H1 (cell line): ENCODE measurements at regions not wholly inside any gene's neighbourhood (a gene's known extent, or its start where the extent isn't known, plus 50 kb on each side); places are given as distances from the start of the nearest gene placed in this dataset.

Experiments
- CTCF ChIA-PET: fragments of 300-600 bp; sonication (Branson Sonifier 250); formaldehyde crosslinking; loops from one replicate; lab custom pipeline; 2021; ENCODE audit not compliant: partially characterized antibody; lab: Charles Lee
- POLR2A ChIA-PET: fragments of 300-600 bp; sonication (Branson Sonifier 250); formaldehyde crosslinking; loops from one replicate; lab custom pipeline; 2021; ENCODE audit warnings: inconsistent platforms; ENCODE audit not compliant: partially characterized antibody; lab: Charles Lee
- DNase-seq, 2 experiments: peaks; one replicate each; pipeline versions ENCODE4 v3.0.0 to v3.0.0-alpha.2; 2010 to 2022; ENCODE audit warnings: low spot score in 2 of 2, low read depth in 1 of 2, mixed read lengths in 1 of 2
- FAIRE-seq: peaks from 2 replicates; lab custom pipeline; 2011; peaks lifted over from hg19 to GRCh38; lab: Jason Lieb, UNC
- H2AFZ ChIP-seq: 2 replicates; pipeline ENCODE4 v1.8.1; 2012; ENCODE audit warnings: low read length, inconsistent platforms
- H2AK5ac ChIP-seq: 2 replicates; pipeline ENCODE4 v1.6.1; 2013; ENCODE audit warnings: low read depth, low read length
- H2BK120ac ChIP-seq: replicated peaks from 2 replicates; pipeline ENCODE3; 2013; ENCODE audit warnings: low read depth, low read length, inconsistent platforms
- H2BK12ac ChIP-seq: 2 replicates; pipeline ENCODE4 v1.6.1; 2013; ENCODE audit warnings: low read depth, low read length
- H2BK15ac ChIP-seq: 2 replicates; pipeline ENCODE4 v1.6.1; 2013; ENCODE audit warnings: low read length
- H2BK20ac ChIP-seq: 2 replicates; pipeline ENCODE4 v1.6.1; 2013; ENCODE audit warnings: low read length
- H2BK5ac ChIP-seq: 2 replicates; pipeline ENCODE4 v1.6.1; 2013; ENCODE audit warnings: low read depth, low read length
- H3K14ac ChIP-seq: 2 replicates; pipeline ENCODE4 v1.6.1; 2013; ENCODE audit warnings: inconsistent platforms; ENCODE audit not compliant: insufficient read length
- H3K18ac ChIP-seq: 2 replicates; pipeline ENCODE4 v1.6.1; 2013; ENCODE audit warnings: low read length; ENCODE audit errors: extremely low read depth
- H3K23ac ChIP-seq: 2 replicates; pipeline ENCODE4 v1.6.1; 2013; ENCODE audit warnings: inconsistent platforms; ENCODE audit not compliant: insufficient read length
- H3K23me2 ChIP-seq: 2 replicates; pipeline ENCODE4 v1.6.1; 2013; ENCODE audit warnings: low read depth, low read length
- H3K27ac ChIP-seq: 2 replicates; pipeline ENCODE4 v1.6.1; 2011; ENCODE audit warnings: low read depth, low read length, inconsistent platforms
- H3K27me3 ChIP-seq, 4 experiments: replicated peaks in 1 of 4; 1 replicate in 1 of 4; 2 replicates in 3 of 4; pipeline versions ENCODE4 v1.6.1 to v1.8.1; 2011 to 2013; ENCODE audit warnings: low read length in 3 of 4, mild to moderate bottlenecking in 3 of 4, inconsistent platforms in 2 of 4, mixed read lengths in 2 of 4, moderate library complexity in 1 of 4; ENCODE audit not compliant: control insufficient read depth in 3 of 4, insufficient read depth in 3 of 4; ENCODE audit errors: extremely low read depth in 1 of 4
- H3K36me3 ChIP-seq, 4 experiments: 2 replicates each; pipeline versions ENCODE4 v1.6.1 to v1.8.1; 2011 to 2013; ENCODE audit warnings: mild to moderate bottlenecking in 4 of 4, low read length in 3 of 4, moderate library complexity in 2 of 4, control low read depth in 1 of 4, inconsistent platforms in 1 of 4; ENCODE audit not compliant: insufficient read depth in 4 of 4, control insufficient read depth in 2 of 4
- H3K4ac ChIP-seq: replicated peaks from 2 replicates; pipeline ENCODE3; 2013; ENCODE audit warnings: low read length, low read depth, mixed read lengths, inconsistent platforms; ENCODE audit not compliant: insufficient read length
- H3K4me1 ChIP-seq, 4 experiments: replicated peaks in 1 of 4; 1 replicate in 1 of 4; 2 replicates in 3 of 4; pipeline versions ENCODE4 v1.6.1 to v1.8.1; 2011 to 2013; ENCODE audit warnings: low read length in 3 of 4, inconsistent platforms in 2 of 4, mixed read lengths in 1 of 4; ENCODE audit not compliant: insufficient read depth in 4 of 4, control insufficient read depth in 3 of 4
- H3K4me2 ChIP-seq, 2 experiments: 2 replicates each; pipeline versions ENCODE4 v1.6.1 to v1.8.1; 2011 to 2013; ENCODE audit warnings: low read depth in 2 of 2, low read length in 2 of 2, control low read depth in 1 of 2, inconsistent platforms in 1 of 2, mild to moderate bottlenecking in 1 of 2; ENCODE audit not compliant: insufficient read depth in 1 of 2
- H3K4me3 ChIP-seq, 4 experiments: fragments of 200-600, 300-600 bp in 1 of 4; sonication (generic), shearing (Covaris generic), sonication (Bioruptor Twin) in 1 of 4; 2 replicates each; pipeline versions ENCODE4 v1.5.1 to v1.8.1; 2011 to 2016; ENCODE audit warnings: low read length in 4 of 4, low read depth in 3 of 4, control low read depth in 2 of 4, inconsistent platforms in 2 of 4, mild to moderate bottlenecking in 2 of 4, mixed read lengths in 1 of 4, moderate library complexity in 1 of 4; ENCODE audit not compliant: insufficient read depth in 2 of 4; ENCODE audit errors: extremely low read depth in 1 of 4
- H3K56ac ChIP-seq: replicated peaks from 2 replicates; pipeline ENCODE3; 2013; ENCODE audit warnings: low read depth, mild to moderate bottlenecking, mixed read lengths, low read length, inconsistent platforms; ENCODE audit not compliant: insufficient read length
- H3K79me1 ChIP-seq: 2 replicates; pipeline ENCODE4 v1.6.1; 2013; ENCODE audit warnings: low read depth, low read length, control low read depth
- H3K79me2 ChIP-seq, 2 experiments: 2 replicates each; pipeline versions ENCODE4 v1.6.1 to v1.8.1; 2012 to 2013; ENCODE audit warnings: low read length in 2 of 2, mild to moderate bottlenecking in 2 of 2, inconsistent platforms in 1 of 2; ENCODE audit not compliant: insufficient read depth in 2 of 2, control insufficient read depth in 1 of 2
- H3K9ac ChIP-seq, 4 experiments: replicated peaks in 1 of 4; 1 replicate in 1 of 4; 2 replicates in 3 of 4; pipeline versions ENCODE4 v1.6.1 to v1.8.1; 2011 to 2013; ENCODE audit warnings: low read depth in 3 of 4, low read length in 3 of 4, control low read depth in 2 of 4, mild to moderate bottlenecking in 2 of 4, moderate library complexity in 2 of 4, inconsistent platforms in 1 of 4; ENCODE audit errors: extremely low read depth in 1 of 4
- H3K9me3 ChIP-seq, 2 experiments: 2 replicates each; pipeline versions ENCODE4 v1.6.1 to v1.8.1; 2012 to 2013; ENCODE audit warnings: mild to moderate bottlenecking in 2 of 2, moderate library complexity in 2 of 2, control low read depth in 1 of 2, inconsistent platforms in 1 of 2, low read depth in 1 of 2, low read length in 1 of 2, mixed read lengths in 1 of 2; ENCODE audit not compliant: insufficient read depth in 2 of 2
- H4K20me1 ChIP-seq, 2 experiments: replicated peaks in 1 of 2; 2 replicates each; pipeline versions ENCODE3 to v1.8.1; 2011 to 2013; ENCODE audit warnings: inconsistent platforms in 2 of 2, low read length in 2 of 2, mild to moderate bottlenecking in 1 of 2; ENCODE audit not compliant: insufficient read depth in 2 of 2, control insufficient read depth in 1 of 2
- H4K5ac ChIP-seq: 2 replicates; pipeline ENCODE4 v1.6.1; 2013; ENCODE audit warnings: low read length, low read depth, mixed read lengths, inconsistent platforms; ENCODE audit not compliant: insufficient read length
- H4K8ac ChIP-seq: 2 replicates; pipeline ENCODE4 v1.8.0; 2013; ENCODE audit warnings: mild to moderate bottlenecking, moderate library complexity, low read length, inconsistent platforms; ENCODE audit not compliant: insufficient read depth; ENCODE audit errors: extremely low read depth
- H4K91ac ChIP-seq: replicated peaks from 2 replicates; pipeline ENCODE3; 2013; ENCODE audit warnings: low read length, mixed read lengths, inconsistent platforms; ENCODE audit not compliant: insufficient read length
- ASH2L ChIP-seq: fragments of 200-600, 300-600 bp; sonication (generic); IDR thresholded peaks from one replicate; pipeline ENCODE4 v1.7.1; 2017; ENCODE audit warnings: low read length
- BRCA1 ChIP-seq: IDR thresholded peaks from 2 replicates; pipeline ENCODE4 v1.6.1; 2012; ENCODE audit warnings: low read depth, low read length, improper control_type of control experiment
- CTCF ChIP-seq, 3 experiments: IDR thresholded peaks; 1 replicate in 2 of 3; 2 replicates in 1 of 3; pipeline versions ENCODE4 v1.5.1 to v1.6.1; 2011; ENCODE audit warnings: low read length in 3 of 3, mild to moderate bottlenecking in 3 of 3, inconsistent platforms in 2 of 3, low read depth in 1 of 3, moderate library complexity in 1 of 3; ENCODE audit not compliant: insufficient read depth in 1 of 3; ENCODE audit errors: control extremely low read depth in 1 of 3
- EGR1 ChIP-seq: IDR thresholded peaks from 2 replicates; pipeline ENCODE4 v1.6.1; 2011; ENCODE audit warnings: low read depth, low read length, borderline replicate concordance
- FOSL1 ChIP-seq: IDR thresholded peaks from 2 replicates; pipeline ENCODE4 v1.6.1; 2011; ENCODE audit warnings: mild to moderate bottlenecking, low read depth, low read length, moderate library complexity; ENCODE audit not compliant: insufficient read depth
- GABPA ChIP-seq: IDR thresholded peaks from 2 replicates; pipeline ENCODE4 v1.6.1; 2011; ENCODE audit warnings: mild to moderate bottlenecking, low read length, moderate library complexity, borderline replicate concordance; ENCODE audit not compliant: insufficient read depth
- JUND ChIP-seq: IDR thresholded peaks from 2 replicates; pipeline ENCODE4 v1.6.1; 2011; ENCODE audit warnings: mild to moderate bottlenecking, improper control_type of control experiment, low read length
- NRF1 ChIP-seq: IDR thresholded peaks from 2 replicates; pipeline ENCODE4 v1.6.1; 2011; ENCODE audit warnings: mild to moderate bottlenecking, low read depth, low read length, improper control_type of control experiment
- PHF8 ChIP-seq: fragments of 200-600 bp; sonication (generic); conservative IDR thresholded peaks from 2 replicates; pipeline ENCODE4 v1.7.1; 2012; ENCODE audit warnings: low read depth, mild to moderate bottlenecking, inconsistent platforms, low read length, moderate library complexity
- POLR2AphosphoS5 ChIP-seq: IDR thresholded peaks from 2 replicates; pipeline ENCODE4 v1.6.1; 2011; ENCODE audit warnings: low read depth, low read length
- POU5F1 ChIP-seq: IDR thresholded peaks from 2 replicates; pipeline ENCODE4 v1.6.1; 2011; ENCODE audit warnings: low read depth, mild to moderate bottlenecking, low read length, moderate library complexity
- TAF7 ChIP-seq: optimal IDR thresholded peaks from 2 replicates; pipeline ENCODE3; 2011; ENCODE audit warnings: low read depth, mild to moderate bottlenecking, inconsistent platforms, low read length, moderate library complexity, borderline replicate concordance
- TBP ChIP-seq: IDR thresholded peaks from 2 replicates; pipeline ENCODE4 v1.6.1; 2011; ENCODE audit warnings: low read depth, low read length, improper control_type of control experiment
- TF ChIP-seq, protein P1 (sequence below): IDR thresholded peaks from 2 replicates; pipeline ENCODE4 v1.6.1; 2012; ENCODE audit warnings: inconsistent platforms

GRCh38 chr7:50221433-50221832, 83.1 kb upstream of the IKZF1 start:
- Histone ChIP-seq H3K27ac (no peak overlapping the region), H4K91ac (no peak overlapping the region), H4K5ac (no peak overlapping the region), H2BK5ac (no peak overlapping the region), H3K14ac (no peak overlapping the region), H2AK5ac (no peak overlapping the region), H3K79me2 (no peaks in the 10 kb centered on the region), H4K20me1 (no peaks in the 10 kb centered on the region), H3K9ac (no peak overlapping the region), H3K56ac (no peak overlapping the region), H2BK20ac (no peak overlapping the region), H3K9me3 (0 out of 4 replicates have a peak, but pooled peaks cover 0 to 2% of the 10 kb centered on the region in 2 experiments), H3K27me3 (no peaks in the 10 kb centered on the region), H3K4ac (no peak overlapping the region), H2BK120ac (no peak overlapping the region), H2AFZ (no peak overlapping the region), H3K4me1 (no peaks in the 10 kb centered on the region), H3K4me2 (no peak overlapping the region), H3K23ac (no peak overlapping the region), H3K4me3 (no peak overlapping the region), H3K23me2 (no peaks in the 10 kb centered on the region), H3K36me3 (no peaks in the 10 kb centered on the region), H4K8ac (no peak overlapping the region), H2BK12ac (no peak overlapping the region), H3K18ac (no peak overlapping the region), H3K79me1 (no peaks in the 10 kb centered on the region), H2BK15ac (no peak overlapping the region)
- ChIA-PET POLR2A (no interaction called here), CTCF (interaction anchor here (1.4 to 1.5 kb wide), 2 partner anchors 18 to 148 kb away, joined by 3 to 4 read pairs; no protein-coding TSS in a partner anchor)
- no peak for DNase-seq
- no peak for FAIRE-seq
- TF ChIP-seq ASH2L (no peak), FOSL1 (no peak), EGR1 (no peak), NRF1 (no peak), GABPA (no peak), POLR2AphosphoS5 (no peak), CTCF (IDR thresholded peaks at IDR 0.05; ENCODE audit: control extremely low read depth in 1 of 3, insufficient read depth in 1 of 3, low read depth in 1 of 3, low read length in 3 of 3) (no peak), TAF7 (no peak), JUND (no peak), PHF8 (no peak), POU5F1 (no peak), TBP (no peak), BRCA1 (no peak)
- TF ChIP-seq, protein P1, sequence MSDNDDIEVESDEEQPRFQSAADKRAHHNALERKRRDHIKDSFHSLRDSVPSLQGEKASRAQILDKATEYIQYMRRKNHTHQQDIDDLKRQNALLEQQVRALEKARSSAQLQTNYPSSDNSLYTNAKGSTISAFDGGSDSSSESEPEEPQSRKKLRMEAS: no peak
